PC-9 (cell line): ENCODE measurements at regions not wholly inside any gene's neighbourhood (a gene's known extent, or its start where the extent isn't known, plus 50 kb on each side); places are given as distances from the start of the nearest gene placed in this dataset.

Source experiments
- BruUV-seq: library from RNA; stranded (reverse); fragments of 400-500 nt; replicated peaks from 2 replicates; lab custom pipeline; 2021; lab: Mats Ljungman, UMichigan
- CTCF ChIA-PET: fragments of 300-600 bp; sonication (Branson Sonifier 250); formaldehyde crosslinking; loops from one replicate; lab custom pipeline; 2022; ENCODE audit warnings: antibody characterized with exemption; lab: Charles Lee
- POLR2A ChIA-PET: fragments of 300-600 bp; sonication (Branson Sonifier 250); formaldehyde crosslinking; loops from one replicate; lab custom pipeline; 2022; ENCODE audit warnings: antibody characterized with exemption; ENCODE audit not compliant: unreplicated experiment; lab: Charles Lee
- DNase-seq, 2 experiments: peaks; one replicate each; pipeline versions ENCODE4 v3.0.0 to v3.0.0-alpha.2; 2015 to 2022; ENCODE audit warnings: mixed read lengths in 1 of 2
- H2AFZ ChIP-seq: fragments of 200-600 bp; sonication (generic); 2 replicates; pipeline ENCODE4 v1.8.1; 2017; ENCODE audit warnings: antibody characterized with exemption
- H3F3A ChIP-seq: fragments of 200-600 bp; sonication (generic); 2 replicates; pipeline ENCODE4 v1.8.1; 2017; ENCODE audit warnings: antibody characterized with exemption, mild to moderate bottlenecking, low read depth; ENCODE audit not compliant: insufficient read depth
- H3K27ac ChIP-seq: fragments of 200-600 bp; sonication (generic); 2 replicates; pipeline ENCODE4 v1.6.1; 2016; ENCODE audit warnings: mixed run types
- H3K27me3 ChIP-seq: fragments of 200-600 bp; sonication (generic); 2 replicates; pipeline ENCODE4 v1.6.1; 2016; ENCODE audit warnings: low read depth, mixed run types; ENCODE audit not compliant: insufficient read depth
- H3K36me3 ChIP-seq: fragments of 200-600 bp; sonication (generic); 2 replicates; pipeline ENCODE4 v1.6.1; 2016; ENCODE audit warnings: low read depth, mixed run types
- H3K4me1 ChIP-seq: fragments of 200-600 bp; sonication (generic); replicated peaks from 2 replicates; pipeline ENCODE4 v1.6.1; 2016; ENCODE audit warnings: mixed run types; ENCODE audit not compliant: insufficient read depth
- H3K4me2 ChIP-seq: fragments of 200-600 bp; sonication (generic); 2 replicates; pipeline ENCODE4 v1.6.1; 2017; ENCODE audit warnings: mixed run types
- H3K4me3 ChIP-seq: fragments of 200-600 bp; sonication (generic); 2 replicates; pipeline ENCODE4 v1.6.1; 2016; ENCODE audit warnings: mixed run types
- H3K79me2 ChIP-seq: fragments of 200-600 bp; sonication (generic); 2 replicates; pipeline ENCODE4 v1.6.1; 2017; ENCODE audit warnings: low read depth, mixed run types
- H3K9me2 ChIP-seq: fragments of 200-600 bp; sonication (generic); 2 replicates; pipeline ENCODE4 v1.8.1; 2017; ENCODE audit warnings: mild to moderate bottlenecking; ENCODE audit not compliant: insufficient read depth
- H3K9me3 ChIP-seq: fragments of 200-600 bp; sonication (generic); 2 replicates; pipeline ENCODE4 v1.8.1; 2016; ENCODE audit warnings: low read depth; ENCODE audit not compliant: insufficient read depth
- H4K20me1 ChIP-seq: fragments of 200-600 bp; sonication (generic); 2 replicates; pipeline ENCODE4 v1.8.1; 2017; ENCODE audit not compliant: insufficient read depth
- EZH2 ChIP-seq: fragments of 200-600 bp; sonication (generic); IDR thresholded peaks from 2 replicates; pipeline ENCODE4 v1.8.0; 2017; ENCODE audit warnings: antibody characterized with exemption, low read depth
- intact Hi-C: fragments of 100-400 bp; cut with micrococcal nuclease; formaldehyde crosslinking; loops from one replicate; pipeline ENCODE4 v1.10.0; 2022; ENCODE audit not compliant: unreplicated experiment
- TF ChIP-seq, protein P1 (sequence below): fragments of 200-600 bp; sonication (generic); conservative IDR thresholded peaks from 2 replicates; pipeline ENCODE4 v1.6.1; 2017; ENCODE audit warnings: mixed run types, antibody characterized with exemption, mild to moderate bottlenecking, moderate library complexity

DNA sequence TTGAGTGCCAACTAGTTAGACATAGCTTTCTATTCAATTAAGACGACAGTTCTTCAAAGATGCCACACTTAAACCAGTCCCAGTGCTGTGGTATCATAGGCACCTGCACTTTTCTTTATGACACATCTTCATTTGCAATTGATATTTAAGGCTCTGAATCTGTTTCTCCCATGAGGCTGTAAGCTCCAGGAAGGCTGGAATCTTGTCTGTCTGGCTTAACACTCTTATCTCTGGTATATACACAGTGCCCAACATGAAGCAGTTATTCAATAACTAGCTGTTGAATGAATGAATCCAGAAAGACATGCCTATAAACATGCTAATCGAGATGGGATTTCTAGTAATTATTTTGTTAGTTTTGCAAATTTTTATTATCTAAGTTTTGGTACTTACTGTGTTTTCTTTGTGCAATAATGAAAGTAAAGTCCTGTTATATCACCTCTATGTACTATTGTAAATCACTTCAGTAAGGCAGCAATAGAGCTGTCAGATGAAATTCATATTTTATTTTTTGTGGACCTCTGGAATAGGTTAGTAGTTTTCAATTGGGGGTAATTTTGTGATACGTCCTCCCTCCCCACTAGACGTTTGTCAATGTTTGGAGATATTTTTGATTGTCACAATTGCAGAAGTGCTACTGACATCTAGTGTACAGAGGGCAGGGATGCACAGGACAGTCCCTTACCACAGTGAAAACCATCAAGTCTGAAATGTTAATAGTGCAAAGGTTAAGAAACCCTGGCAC lies 51.3 kb upstream of the STEAP4 start:
- no peaks in the 10 kb centered on the region; the same call in 1 of the 2 replicates for H4K20me1 ChIP-seq
- H3F3A ChIP-seq: no peaks in the 10 kb centered on the region
- H3K79me2 ChIP-seq: no peaks in the 10 kb centered on the region
- no peaks in the 10 kb centered on the region for H3K36me3 ChIP-seq
- no peak for TF ChIP-seq EZH2
- TF ChIP-seq, protein P1, sequence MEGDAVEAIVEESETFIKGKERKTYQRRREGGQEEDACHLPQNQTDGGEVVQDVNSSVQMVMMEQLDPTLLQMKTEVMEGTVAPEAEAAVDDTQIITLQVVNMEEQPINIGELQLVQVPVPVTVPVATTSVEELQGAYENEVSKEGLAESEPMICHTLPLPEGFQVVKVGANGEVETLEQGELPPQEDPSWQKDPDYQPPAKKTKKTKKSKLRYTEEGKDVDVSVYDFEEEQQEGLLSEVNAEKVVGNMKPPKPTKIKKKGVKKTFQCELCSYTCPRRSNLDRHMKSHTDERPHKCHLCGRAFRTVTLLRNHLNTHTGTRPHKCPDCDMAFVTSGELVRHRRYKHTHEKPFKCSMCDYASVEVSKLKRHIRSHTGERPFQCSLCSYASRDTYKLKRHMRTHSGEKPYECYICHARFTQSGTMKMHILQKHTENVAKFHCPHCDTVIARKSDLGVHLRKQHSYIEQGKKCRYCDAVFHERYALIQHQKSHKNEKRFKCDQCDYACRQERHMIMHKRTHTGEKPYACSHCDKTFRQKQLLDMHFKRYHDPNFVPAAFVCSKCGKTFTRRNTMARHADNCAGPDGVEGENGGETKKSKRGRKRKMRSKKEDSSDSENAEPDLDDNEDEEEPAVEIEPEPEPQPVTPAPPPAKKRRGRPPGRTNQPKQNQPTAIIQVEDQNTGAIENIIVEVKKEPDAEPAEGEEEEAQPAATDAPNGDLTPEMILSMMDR: peak; percentile 70
- no peak overlapping the region for H2AFZ ChIP-seq
- POLR2A ChIA-PET: interaction anchor here (0.6 kb wide), 1 partner anchor 134 kb away, joined by 6 read pairs; no protein-coding TSS in a partner anchor
- H3K9me2 ChIP-seq: no peaks in the 10 kb centered on the region
- BruUV-seq: no TSS peak
- no peak overlapping the region for H3K4me3 ChIP-seq
- no peak overlapping the region for H3K27ac ChIP-seq
- intact Hi-C loops: loop anchor here (1.0 to 5.0 kb wide), 4 partner anchors 51 to 131 kb away; partner anchors contain the start of gene STEAP4
- H3K4me1 ChIP-seq: peaks cover 15% of the 10 kb centered on the region
- DNase-seq: no peak
- peak overlapping the region; percentile 56 for H3K4me2 ChIP-seq
- H3K27me3 ChIP-seq: no peaks in the 10 kb centered on the region
- CTCF ChIA-PET: interaction anchor here (0.6 to 2.7 kb wide), 3 partner anchors 78 to 417 kb away, joined by 3 to 52 read pairs (median 4); no protein-coding TSS in a partner anchor
- H3K9me3 ChIP-seq: no peaks in the 10 kb centered on the region

DNA sequence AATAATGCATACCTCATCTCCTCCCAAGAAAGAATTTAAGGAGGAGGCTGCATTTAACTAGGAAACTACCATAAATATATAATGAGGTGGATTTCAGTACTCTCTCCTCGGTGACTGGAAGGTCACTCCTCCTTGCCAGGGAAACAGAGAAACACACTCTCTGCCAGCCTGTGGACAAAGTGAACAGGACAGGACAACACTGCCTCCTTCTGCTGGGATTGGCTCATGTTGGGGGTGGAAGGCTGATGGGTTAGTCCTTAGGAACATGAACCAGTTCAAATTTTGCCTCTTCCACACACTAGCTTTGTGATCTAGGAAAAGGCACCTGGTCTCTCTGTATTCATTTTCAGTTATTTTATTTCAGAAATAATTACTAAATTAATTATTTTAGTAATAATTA lies 50.6 kb upstream of the STEAP4 start:
- Histone ChIP-seq H2AFZ (no peak overlapping the region), H3K27ac (no peak overlapping the region), H4K20me1 (no peaks in the 10 kb centered on the region; the same call in 1 of the 2 replicates), H3K36me3 (no peaks in the 10 kb centered on the region), H3K4me3 (no peak overlapping the region), H3K4me1 (peaks cover 15% of the 10 kb centered on the region), H3K4me2 (no peak overlapping the region), H3K9me3 (no peaks in the 10 kb centered on the region), H3K27me3 (no peaks in the 10 kb centered on the region), H3K79me2 (no peaks in the 10 kb centered on the region), H3F3A (no peaks in the 10 kb centered on the region), H3K9me2 (no peaks in the 10 kb centered on the region)
- no peak for TF ChIP-seq EZH2
- TF ChIP-seq, protein P1: peak; percentile 50
- peak; percentile 33 to 47 for DNase-seq
- BruUV-seq: no TSS peak
- intact Hi-C loops: loop anchor here (1.0 to 5.0 kb wide), 2 partner anchors 50 to 130 kb away; partner anchors contain the start of gene STEAP4
- POLR2A ChIA-PET: no interaction called here
- CTCF ChIA-PET: interaction anchor here (1.0 to 2.7 kb wide), 2 partner anchors 78 to 114 kb away, joined by 4 to 52 read pairs; no protein-coding TSS in a partner anchor
